Erythroblast (primary cell): ENCODE measurements at regions not wholly inside any gene's neighbourhood (a gene's known extent, or its start where the extent isn't known, plus 50 kb on each side); places are given as distances from the start of the nearest gene placed in this dataset.

Experiments
- GATA1 ChIP-seq: IDR thresholded peaks from 2 replicates; pipeline ENCODE4 v1.6.1; 2011; ENCODE audit warnings: low read depth, mild to moderate bottlenecking, control low read depth, low read length, moderate library complexity
- POLR2A ChIP-seq: IDR thresholded peaks from 2 replicates; pipeline ENCODE4 v1.6.1; 2011; ENCODE audit warnings: mild to moderate bottlenecking, low read length

GRCh38 chr14:42532194-42532593, 925.5 kb downstream of the LRFN5 start:
- TF ChIP-seq POLR2A (no peak), GATA1 (no peak)
